Natural killer cell treated with Interleukin-12 subunit alpha and Interleukin-12 subunit beta and Interleukin-15 and Interleukin-18, amount 100 ng/mL, for 72 hours (primary cell): ENCODE measurements at regions not wholly inside any gene's neighbourhood (a gene's known extent, or its start where the extent isn't known, plus 50 kb on each side); places are given as distances from the start of the nearest gene placed in this dataset.
A peak's percentile ranks its signal among the peaks of the same experiment; 100 is the strongest.

Experiments used
- ATAC-seq, 2 donors: fragments of 150-1000 bp; cut with Tn5 transposase in 1 of 2; sonication (Bioruptor Pico), chemical (Tn5 transposase) in 1 of 2; 2 replicates each; pipeline ENCODE4 v1.10.0; 2021
- DNase-seq: peaks from one replicate; pipeline ENCODE4 v3.0.0; 2022; ENCODE audit warnings: low spot score
- H3K27ac Mint-ChIP-seq, 2 donors: 1 replicate in 1 of 2; 2 replicates in 1 of 2; pipeline ENCODE4 v1.8.0; 2022; ENCODE audit warnings: mixed read lengths in 2 of 2, mild to moderate bottlenecking in 1 of 2, moderate library complexity in 1 of 2
- H3K27me3 Mint-ChIP-seq, 2 donors: 1 replicate in 1 of 2; 2 replicates in 1 of 2; pipeline ENCODE4 v1.8.0; 2022; ENCODE audit warnings: mixed read lengths in 2 of 2
- H3K36me3 Mint-ChIP-seq: one replicate; pipeline ENCODE4 v1.8.0; 2022; ENCODE audit warnings: mixed read lengths
- H3K4me1 Mint-ChIP-seq, 2 donors: 1 replicate in 1 of 2; 2 replicates in 1 of 2; pipeline ENCODE4 v1.8.0; 2022; ENCODE audit warnings: low read depth in 2 of 2, mixed read lengths in 2 of 2, mild to moderate bottlenecking in 1 of 2
- H3K4me3 Mint-ChIP-seq: one replicate; pipeline ENCODE4 v1.8.0; 2022; ENCODE audit warnings: mixed read lengths
- H3K9me3 Mint-ChIP-seq: 2 replicates; pipeline ENCODE4 v1.8.0; 2022; ENCODE audit warnings: mixed read lengths

GRCh38 chr9:16254674-16255073, 615.8 kb downstream of the BNC2 start:
- H3K27me3 Mint-ChIP-seq: peaks cover 19 to 26% of the 10 kb centered on the region in 2 donors
- DNase-seq (no peak), ATAC-seq (peak in 1 of 2 donors; percentile 43)
- no peaks in the 10 kb centered on the region for H3K9me3 Mint-ChIP-seq
- H3K4me3 Mint-ChIP-seq: no peak overlapping the region
- peaks cover 6 to 8% of the 10 kb centered on the region in 2 donors for H3K4me1 Mint-ChIP-seq
- H3K36me3 Mint-ChIP-seq: no peaks in the 10 kb centered on the region
- no peak overlapping the region for H3K27ac Mint-ChIP-seq

GRCh38 chr9:16255217-16255616, 615.3 kb downstream of the BNC2 start:
- H3K4me1 Mint-ChIP-seq: peaks cover 6 to 8% of the 10 kb centered on the region in 2 donors
- no peaks in the 10 kb centered on the region for H3K9me3 Mint-ChIP-seq
- no peak overlapping the region for H3K4me3 Mint-ChIP-seq
- H3K27me3 Mint-ChIP-seq: peaks cover 16 to 24% of the 10 kb centered on the region in 2 donors
- no peak for ATAC-seq
- no peaks in the 10 kb centered on the region for H3K36me3 Mint-ChIP-seq
- H3K27ac Mint-ChIP-seq: no peak overlapping the region
- DNase-seq: no peak

- Mint-ChIP-seq H3K27me3 (peaks cover 19% of the 10 kb centered on the region in 2 donors), H3K4me1 (peaks cover 6 to 8% of the 10 kb centered on the region in 2 donors), H3K4me3 (no peak overlapping the region), H3K27ac (no peak overlapping the region), H3K36me3 (no peaks in the 10 kb centered on the region), H3K9me3 (no peaks in the 10 kb centered on the region)
- ATAC-seq (no peak), DNase-seq (no peak)
Observed at GRCh38 chr9:16257604-16258003, 612.9 kb downstream of the BNC2 start.

GRCh38 chr9:16258191-16258590, 612.3 kb downstream of the BNC2 start:
- Mint-ChIP-seq H3K4me3 (no peak overlapping the region), H3K36me3 (no peaks in the 10 kb centered on the region), H3K27me3 (peaks cover 19 to 20% of the 10 kb centered on the region in 2 donors), H3K4me1 (peaks cover 6 to 8% of the 10 kb centered on the region in 2 donors), H3K9me3 (no peaks in the 10 kb centered on the region), H3K27ac (no peak overlapping the region)
- no peak for ATAC-seq
- DNase-seq: no peak

- Mint-ChIP-seq H3K9me3 (no peaks in the 10 kb centered on the region), H3K27me3 (peaks cover 19 to 20% of the 10 kb centered on the region in 2 donors), H3K4me3 (no peak overlapping the region), H3K27ac (no peak overlapping the region), H3K36me3 (no peaks in the 10 kb centered on the region), H3K4me1 (peaks cover 6 to 8% of the 10 kb centered on the region in 2 donors)
- no peak for DNase-seq
- ATAC-seq: no peak
Observed at GRCh38 chr9:16258708-16259107, 611.8 kb downstream of the BNC2 start.

DNA sequence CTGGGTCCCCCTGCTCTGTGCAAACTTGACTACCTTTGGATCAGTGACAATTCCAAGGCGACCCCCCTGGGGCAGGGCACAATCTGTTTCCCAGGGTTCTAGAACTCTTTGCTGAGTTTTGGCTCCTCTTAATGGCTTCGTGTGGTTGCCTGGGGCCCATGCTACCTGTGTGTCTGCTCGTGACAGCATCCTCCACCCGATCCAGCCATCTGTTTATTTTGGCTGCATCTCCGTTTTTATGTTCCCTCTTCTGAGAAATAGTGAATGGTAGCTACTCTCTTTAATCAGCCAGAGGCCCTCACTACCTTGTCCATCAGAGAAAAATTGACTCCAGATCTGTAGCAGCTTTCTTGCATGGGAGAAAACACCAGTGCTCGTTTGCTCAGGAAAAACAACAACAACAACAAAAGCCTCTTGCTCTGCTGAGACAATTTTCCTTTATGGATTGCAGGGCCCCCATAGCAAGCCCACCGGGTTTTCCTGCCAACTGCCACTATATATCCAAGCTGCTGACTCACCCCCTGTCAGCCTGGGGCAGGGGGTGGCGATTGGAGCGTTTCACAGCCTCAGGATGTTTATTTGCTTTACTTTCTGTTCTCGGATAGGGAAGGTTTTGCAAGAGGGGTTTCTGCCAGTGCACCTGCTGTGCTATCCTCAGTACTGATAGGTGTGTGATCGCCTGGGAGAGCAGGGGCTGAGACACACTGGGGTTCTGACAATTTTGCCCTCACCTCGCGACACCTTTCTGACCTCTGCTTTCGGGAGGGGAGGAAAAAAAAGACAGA, 607.8 kb downstream of the BNC2 start:
- Mint-ChIP-seq H3K27ac (no peak overlapping the region), H3K27me3 (peaks cover 16 to 30% of the 10 kb centered on the region in 2 donors), H3K36me3 (no peaks in the 10 kb centered on the region), H3K9me3 (no peaks in the 10 kb centered on the region), H3K4me3 (no peak overlapping the region), H3K4me1 (peaks cover 8 to 11% of the 10 kb centered on the region in 2 donors)
- DNase-seq: no peak
- no peak for ATAC-seq

DNA sequence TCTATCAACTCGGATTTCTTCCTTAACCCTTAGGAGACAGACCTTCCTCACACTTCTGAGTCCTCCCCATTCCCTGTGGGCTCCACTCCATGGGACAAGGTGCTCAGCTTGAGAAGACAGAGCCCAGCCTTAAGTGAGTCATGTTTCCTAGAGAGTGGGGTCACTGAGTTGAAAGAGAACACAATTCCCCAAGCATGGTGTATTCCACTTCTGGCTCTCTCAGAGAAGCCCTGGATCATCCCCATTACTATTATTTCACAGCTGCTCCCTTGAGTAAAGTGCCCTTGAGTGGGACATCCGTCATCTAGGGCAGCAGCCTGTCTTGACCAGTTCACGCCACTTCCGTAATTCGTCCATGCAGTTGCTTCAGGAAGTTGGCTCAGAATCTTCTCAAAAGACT, 604.8 kb downstream of the BNC2 start:
- H3K27ac Mint-ChIP-seq: no peak overlapping the region
- no peak for DNase-seq

DNA sequence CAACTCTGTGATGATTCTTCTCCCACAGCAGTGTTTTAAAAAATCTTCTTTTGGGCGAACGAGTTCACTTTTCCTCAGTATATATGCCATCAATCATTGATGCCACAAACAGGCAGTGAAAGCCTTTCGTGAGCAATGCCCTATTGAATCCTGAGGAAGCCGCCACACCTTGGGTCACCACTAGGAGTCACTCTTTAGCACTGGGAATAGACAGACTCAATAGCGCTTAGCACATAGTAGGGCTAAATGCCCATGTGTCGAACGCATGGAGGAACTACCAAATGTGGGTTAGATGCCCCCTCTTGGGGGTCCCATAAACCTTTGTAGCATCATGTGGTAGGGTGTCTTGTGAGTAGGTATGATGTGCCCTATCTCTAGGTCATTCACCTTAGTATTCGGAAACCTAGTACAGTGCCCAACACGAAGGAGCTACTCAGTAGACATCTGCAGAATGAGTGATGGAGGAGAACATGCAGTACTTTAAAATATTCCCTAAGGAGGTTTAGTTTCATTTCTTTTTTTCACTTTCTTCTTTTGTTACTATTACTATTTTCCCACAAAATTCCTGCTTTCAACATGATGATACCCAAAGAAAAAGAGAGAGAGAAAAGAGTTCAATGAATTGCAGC, 603.7 kb downstream of the BNC2 start:
- Mint-ChIP-seq H3K4me1 (peaks cover 0 to 5% of the 10 kb centered on the region in 2 donors), H3K36me3 (no peaks in the 10 kb centered on the region), H3K27ac (no peak overlapping the region), H3K4me3 (no peak overlapping the region), H3K9me3 (no peaks in the 10 kb centered on the region), H3K27me3 (peaks cover 9 to 26% of the 10 kb centered on the region in 2 donors)
- no peak for DNase-seq
- ATAC-seq: no peak

More for the DNA sequence above, 604.8 kb downstream of the BNC2 start:
- Mint-ChIP-seq H3K9me3 (no peaks in the 10 kb centered on the region), H3K4me1 (peaks cover 0 to 5% of the 10 kb centered on the region in 2 donors), H3K4me3 (no peak overlapping the region), H3K36me3 (no peaks in the 10 kb centered on the region), H3K27me3 (peaks cover 9 to 26% of the 10 kb centered on the region in 2 donors)
- ATAC-seq: no peak

GRCh38 chr9:16267281-16268066, 603.0 kb downstream of the BNC2 start:
- Mint-ChIP-seq H3K4me3 (peak overlapping the region; percentile 14), H3K4me1 (peaks cover 0 to 5% of the 10 kb centered on the region in 2 donors), H3K36me3 (no peaks in the 10 kb centered on the region), H3K9me3 (no peaks in the 10 kb centered on the region), H3K27ac (no peak overlapping the region), H3K27me3 (peaks cover 9 to 21% of the 10 kb centered on the region in 2 donors)
- DNase-seq (no peak), ATAC-seq (no peak)

- ATAC-seq (no peak), DNase-seq (no peak)
- peaks cover 9 to 18% of the 10 kb centered on the region in 2 donors for H3K27me3 Mint-ChIP-seq
- H3K27ac Mint-ChIP-seq: no peak overlapping the region
- no peaks in the 10 kb centered on the region for H3K9me3 Mint-ChIP-seq
- no peak overlapping the region for H3K4me3 Mint-ChIP-seq
- peaks cover 0 to 5% of the 10 kb centered on the region in 2 donors for H3K4me1 Mint-ChIP-seq
- no peaks in the 10 kb centered on the region for H3K36me3 Mint-ChIP-seq
Observed at GRCh38 chr9:16268067-16268881, 602.2 kb downstream of the BNC2 start.

DNA sequence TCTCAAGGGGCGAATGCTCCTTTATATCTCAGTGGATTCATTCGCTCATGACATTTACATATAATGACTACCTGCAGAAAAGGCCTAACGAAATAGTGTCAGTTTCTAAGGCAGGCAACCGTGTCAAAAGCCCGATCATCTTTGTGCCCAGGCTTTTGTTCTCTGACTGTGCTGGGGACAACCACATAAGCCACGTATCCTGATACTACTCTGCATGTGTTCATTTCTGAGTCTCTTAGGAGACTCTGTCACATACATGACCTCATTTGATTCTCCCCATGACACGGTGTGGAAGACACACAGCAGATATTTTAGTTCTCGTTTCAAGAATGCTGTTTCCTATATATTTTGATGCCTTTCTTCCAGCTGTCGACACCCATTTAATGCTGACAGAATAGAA, 598.5 kb downstream of the BNC2 start:
- H3K27ac Mint-ChIP-seq: no peak overlapping the region
- H3K9me3 Mint-ChIP-seq: no peaks in the 10 kb centered on the region
- peaks cover 0 to under 1% of the 10 kb centered on the region in 2 donors for H3K4me1 Mint-ChIP-seq
- H3K27me3 Mint-ChIP-seq: no peaks in the 10 kb centered on the region
- DNase-seq (no peak), ATAC-seq (no peak)
- H3K36me3 Mint-ChIP-seq: no peaks in the 10 kb centered on the region
- no peak overlapping the region for H3K4me3 Mint-ChIP-seq

DNA sequence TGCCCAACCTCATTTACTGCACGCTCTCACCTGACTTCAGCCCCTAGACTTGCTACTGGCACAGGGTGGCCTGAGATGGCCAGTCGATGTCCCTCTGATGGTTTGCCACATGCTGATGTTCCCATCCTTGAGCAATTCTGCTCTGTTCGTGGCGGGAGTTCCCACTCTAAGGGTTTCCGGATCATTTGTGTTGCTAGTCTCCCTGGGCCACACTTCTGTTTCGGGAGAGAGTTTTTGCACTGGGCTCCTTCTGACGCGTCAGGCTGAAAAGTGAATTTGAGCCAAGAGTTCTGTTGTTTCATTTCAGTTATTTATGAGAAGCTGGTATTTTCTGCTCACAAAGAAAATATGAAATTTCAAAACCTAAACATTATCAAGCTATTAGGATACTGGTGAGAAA, 597.7 kb downstream of the BNC2 start:
- H3K4me3 Mint-ChIP-seq: no peak overlapping the region

More for the DNA sequence above, 597.7 kb downstream of the BNC2 start:
- ATAC-seq (no peak), DNase-seq (no peak)
- Mint-ChIP-seq H3K27me3 (no peaks in the 10 kb centered on the region), H3K27ac (no peak overlapping the region), H3K4me1 (no peaks in the 10 kb centered on the region), H3K36me3 (no peaks in the 10 kb centered on the region), H3K9me3 (no peaks in the 10 kb centered on the region)
